B cell (primary cell): ENCODE measurements at regions not wholly inside any gene's neighbourhood (a gene's known extent, or its start where the extent isn't known, plus 50 kb on each side); places are given as distances from the start of the nearest gene placed in this dataset.

Source experiments
- ATAC-seq: fragments of 200-7000 bp; cut with Tn5 transposase; one replicate; pipeline ENCODE4 v1.10.0; 2021; ENCODE audit warnings: low read depth, mild to moderate bottlenecking, moderate number of reproducible peaks, moderate library complexity
- CTCF ChIA-PET: fragments of 350-600 bp; sonication (Branson Sonifier 250); formaldehyde crosslinking; loops from one replicate; lab custom pipeline; 2021; ENCODE audit warnings: antibody characterized with exemption, inconsistent platforms; lab: Charles Lee
- POLR2A ChIA-PET: fragments of 350-600 bp; sonication (Branson Sonifier 250); formaldehyde crosslinking; loops from one replicate; lab custom pipeline; 2021; ENCODE audit warnings: antibody characterized with exemption; lab: Charles Lee
- DNase-seq: peaks from one replicate; pipeline ENCODE4 v3.0.0; 2013
- H2AFZ ChIP-seq: 2 replicates; pipeline ENCODE4 v1.6.1; 2012; ENCODE audit warnings: mild to moderate bottlenecking, low read depth, low read length; ENCODE audit not compliant: insufficient read depth, poor library complexity, severe bottlenecking
- H3K27ac ChIP-seq, 2 donors: 1 replicate in 1 of 2; 2 replicates in 1 of 2; pipeline ENCODE4 v1.5.1; 2012 to 2013; ENCODE audit warnings: low read length in 2 of 2, mild to moderate bottlenecking in 2 of 2, moderate library complexity in 1 of 2
- H3K27me3 ChIP-seq, 4 experiments: fragments of 200-600 bp in 1 of 4; sonication (generic) in 1 of 4; replicated peaks in 1 of 4; 1 replicate in 2 of 4; 2 replicates in 2 of 4; pipeline versions ENCODE4 v1.6.1 to v1.7.0; 2013 to 2016; ENCODE audit warnings: low read length in 3 of 4, mild to moderate bottlenecking in 2 of 4, mixed read lengths in 1 of 4, moderate library complexity in 1 of 4; ENCODE audit not compliant: insufficient read depth in 4 of 4, control insufficient read depth in 3 of 4; ENCODE audit errors: control extremely low read depth in 1 of 4
- H3K36me3 ChIP-seq, 2 experiments: replicated peaks in 1 of 2; 1 replicate in 1 of 2; 2 replicates in 1 of 2; pipeline versions ENCODE4 v1.6.1 to v1.7.1; 2013; ENCODE audit warnings: low read length in 1 of 2; ENCODE audit not compliant: insufficient read depth in 2 of 2, control insufficient read depth in 1 of 2; ENCODE audit errors: control extremely low read depth in 1 of 2, extremely low read depth in 1 of 2
- H3K4me1 ChIP-seq, 2 donors: fragments of 200-600 bp in 1 of 2; sonication (generic) in 1 of 2; 1 replicate in 1 of 2; 2 replicates in 1 of 2; pipeline versions ENCODE4 v1.5.1 to v1.6.1; 2013 to 2017; ENCODE audit warnings: low read length in 2 of 2; ENCODE audit not compliant: control insufficient read depth in 2 of 2, insufficient read depth in 2 of 2
- H3K4me2 ChIP-seq: replicated peaks from 2 replicates; pipeline ENCODE3; 2012; ENCODE audit warnings: mild to moderate bottlenecking, low read depth, low read length; ENCODE audit not compliant: poor library complexity, severe bottlenecking
- H3K4me3 ChIP-seq, 5 experiments: fragments of 200-600 bp in 1 of 5; sonication (generic) in 1 of 5; 1 replicate in 3 of 5; 2 replicates in 2 of 5; pipeline versions ENCODE4 v1.5.1 to v1.7.0; 2011 to 2016; ENCODE audit warnings: low read length in 4 of 5, mild to moderate bottlenecking in 4 of 5, low read depth in 2 of 5, control low read depth in 1 of 5, moderate library complexity in 1 of 5; ENCODE audit not compliant: insufficient read depth in 1 of 5; ENCODE audit errors: control extremely low read depth in 1 of 5, extremely low read depth in 1 of 5
- H3K79me2 ChIP-seq: fragments of 200-600 bp; sonication (generic); one replicate; pipeline ENCODE4 v1.6.0; 2016; ENCODE audit warnings: low read length; ENCODE audit not compliant: control insufficient read depth, insufficient read depth
- H3K9ac ChIP-seq: fragments of 200-600 bp; sonication (generic); 2 replicates; pipeline ENCODE4 v1.6.1; 2017; ENCODE audit warnings: mild to moderate bottlenecking, low read length, moderate library complexity
- H3K9me3 ChIP-seq, 3 donors: one replicate each; pipeline versions ENCODE4 v1.6.1 to v1.7.1; 2013; ENCODE audit warnings: low read length in 2 of 3; ENCODE audit not compliant: control insufficient read depth in 2 of 3, insufficient read depth in 1 of 3; ENCODE audit errors: control extremely low read depth in 1 of 3
- H4K20me1 ChIP-seq: 2 replicates; pipeline ENCODE4 v1.6.0; 2012; ENCODE audit warnings: mild to moderate bottlenecking, low read length; ENCODE audit not compliant: insufficient read depth, control insufficient read depth, poor library complexity, severe bottlenecking
- H3K27ac Mint-ChIP-seq: one replicate; pipeline ENCODE4 v1.8.0; 2021; ENCODE audit warnings: mixed read lengths
- H3K27me3 Mint-ChIP-seq: one replicate; pipeline ENCODE4 v1.8.0; 2021; ENCODE audit warnings: mixed read lengths
- H3K4me1 Mint-ChIP-seq: one replicate; pipeline ENCODE4 v1.8.0; 2021; ENCODE audit warnings: mixed read lengths
- H3K4me3 Mint-ChIP-seq: one replicate; pipeline ENCODE4 v1.8.0; 2021; ENCODE audit warnings: mixed read lengths
- H3K9me3 Mint-ChIP-seq: one replicate; pipeline ENCODE4 v1.8.0; 2022; ENCODE audit warnings: mixed read lengths; ENCODE audit not compliant: insufficient read depth
- CTCF ChIP-seq: fragments of 200-600 bp; IDR thresholded peaks from one replicate; pipeline ENCODE4 v1.8.0; 2022; ENCODE audit warnings: antibody characterized with exemption, mild to moderate bottlenecking
- EZH2 ChIP-seq: IDR thresholded peaks from 2 replicates; pipeline ENCODE4 v1.6.1; 2012; ENCODE audit warnings: borderline replicate concordance, low read depth, mild to moderate bottlenecking, moderate library complexity, low read length; ENCODE audit not compliant: insufficient read depth, poor library complexity, severe bottlenecking
- WGBS: methylation state at CpG from one replicate; pipeline ENCODE4 v1.1.5; 2013; ENCODE audit warnings: missing lambda C conversion rate; ENCODE audit not compliant: insufficient coverage; 5-methylcytosine and 5-hydroxymethylcytosine counted together
- intact Hi-C: fragments of 100-400 bp; cut with micrococcal nuclease; formaldehyde crosslinking; loops from one replicate; pipeline ENCODE4 v1.10.0; 2022

- Histone ChIP-seq H3K27me3 (no peaks in the 10 kb centered on the region), H3K4me3 (no peak overlapping the region), H3K9ac (no peak overlapping the region), H4K20me1 (no peaks in the 10 kb centered on the region), H3K4me1 (no peaks in the 10 kb centered on the region), H2AFZ (no peak overlapping the region), H3K27ac (no peak overlapping the region), H3K79me2 (no peaks in the 10 kb centered on the region), H3K4me2 (no peak overlapping the region), H3K9me3 (no peaks in the 10 kb centered on the region), H3K36me3 (no peaks in the 10 kb centered on the region)
- Mint-ChIP-seq H3K4me3 (no peak overlapping the region), H3K27ac (no peak overlapping the region), H3K4me1 (no peaks in the 10 kb centered on the region), H3K9me3 (no peaks in the 10 kb centered on the region), H3K27me3 (no peaks in the 10 kb centered on the region)
- ChIA-PET POLR2A (no interaction called here), CTCF (no interaction called here)
- DNase-seq (no peak), ATAC-seq (no peak)
- no peak for TF ChIP-seq CTCF
- TF ChIP-seq EZH2, result no peak
- intact Hi-C loops, result no loop called here
Measured at GRCh38 chr6:121816906-121817540, 381.6 kb downstream of the GJA1 start.

- TF ChIP-seq EZH2 (no peak), CTCF (no peak)
- POLR2A ChIA-PET, result no interaction called here
- 50% methylated on average over 1 of the region's 1 CpG for WGBS
- DNase-seq, result no peak
- H3K9me3 Mint-ChIP-seq, result no peaks in the 10 kb centered on the region
- no peak overlapping the region for H3K27ac Mint-ChIP-seq
- Histone ChIP-seq H3K4me1 (no peaks in the 10 kb centered on the region), H2AFZ (no peak overlapping the region), H3K27ac (no peak overlapping the region), H3K4me2 (no peak overlapping the region), H3K4me3 (no peak overlapping the region), H3K9ac (no peak overlapping the region), H4K20me1 (no peaks in the 10 kb centered on the region), H3K9me3 (no peaks in the 10 kb centered on the region), H3K79me2 (no peaks in the 10 kb centered on the region), H3K27me3 (no peaks in the 10 kb centered on the region), H3K36me3 (no peaks in the 10 kb centered on the region)
- H3K4me1 Mint-ChIP-seq, result no peaks in the 10 kb centered on the region
- no peaks in the 10 kb centered on the region for H3K27me3 Mint-ChIP-seq
- no peak overlapping the region for H3K4me3 Mint-ChIP-seq
- intact Hi-C loops, result no loop called here
- ATAC-seq, result no peak
- CTCF ChIA-PET, result no interaction called here
Measured at GRCh38 chr6:121823437-121823851, 388.0 kb downstream of the GJA1 start.
